Ovary (tissue), 7 donors: ENCODE measurements at regions not wholly inside any gene's neighbourhood (a gene's known extent, or its start where the extent isn't known, plus 50 kb on each side); places are given as distances from the start of the nearest gene placed in this dataset.

ENCODE experiments used
- DNase-seq, 5 donors: peaks; one replicate each; pipeline ENCODE4 v3.0.0-alpha.2; 2019 to 2020
- H3K27ac ChIP-seq, 2 donors: fragments of 200-600 bp; one replicate each; pipeline versions ENCODE4 v1.5.1 to v1.8.0; 2019 to 2022
- H3K27me3 ChIP-seq: fragments of 200-600 bp; one replicate; pipeline ENCODE4 v1.8.0; 2022
- H3K36me3 ChIP-seq: fragments of 200-600 bp; sonication (generic); one replicate; pipeline ENCODE4 v1.5.1; 2019
- H3K4me1 ChIP-seq: one replicate; pipeline ENCODE4 v1.8.1; 2013; ENCODE audit warnings: mild to moderate bottlenecking, moderate library complexity; ENCODE audit not compliant: insufficient read depth
- H3K4me3 ChIP-seq: fragments of 200-600 bp; sonication (generic); one replicate; pipeline ENCODE4 v1.5.1; 2017
- H3K9me3 ChIP-seq, 2 donors: fragments of 200-600 bp in 1 of 2; sonication (generic) in 1 of 2; one replicate each; pipeline versions ENCODE4 v1.5.1 to v1.8.1; 2013 to 2019; ENCODE audit warnings: mild to moderate bottlenecking in 1 of 2, moderate library complexity in 1 of 2
- CTCF ChIP-seq, 3 donors: fragments of 450-650 bp in 2 of 3; fragments of 200-600 bp in 1 of 3; IDR thresholded peaks; one replicate each; pipeline versions ENCODE4 v1.5.1 to v1.8.0; 2016 to 2022; ENCODE audit warnings: antibody characterized with exemption in 3 of 3, mild to moderate bottlenecking in 1 of 3
- EP300 ChIP-seq: sonication (generic); formaldehyde crosslinking; IDR thresholded peaks from one replicate; pipeline ENCODE4 v1.6.1; 2017; ENCODE audit warnings: antibody characterized with exemption
- POLR2A ChIP-seq: fragments of 450-650 bp; IDR thresholded peaks from one replicate; pipeline ENCODE4 v1.6.1; 2017; ENCODE audit warnings: antibody characterized with exemption, mild to moderate bottlenecking, moderate library complexity
- WGBS, 3 donors: extraction: QIAGEN DNeasy Blood & Tissue Kit in 1 of 3; methylation state at CpG; one replicate each; pipeline versions ENCODE4 v1.1.5 to v1.1.7; 2013 to 2017; 5-methylcytosine and 5-hydroxymethylcytosine counted together
- intact Hi-C, 4 donors: fragments of 100-400 bp; cut with DNase I; formaldehyde crosslinking; loops; one replicate each; pipeline versions ENCODE4 v1.11.0 to v1.15.1; 2022 to 2023
- donor health status: DM: no; HTN: no; CAD: no; lungs with moderate emphysema.
- donor health status: DM: no; HTN: no; CAD: no.
- donor health status: Bipolar disorder and iron deficiency.
- donor health status: DM: no; HTN: no; CAD: no.
- donor health status: DM: yes; HTN: yes; CAD: no.

GRCh38 chr9:20262611-20263010 is 359.7 kb downstream of the MLLT3 start:
- WGBS, 3 donors = 63 to 82% (median 74%) methylated on average over 4 of the region's 4 CpGs
- intact Hi-C loops = no loop called here
- no peak overlapping the region for H3K27ac ChIP-seq
- TF ChIP-seq CTCF (IDR thresholded peaks at IDR 0.05) = no peak
- no peak for TF ChIP-seq EP300
- no peak for TF ChIP-seq POLR2A
- H3K9me3 ChIP-seq = no peaks in the 10 kb centered on the region
- no peak for DNase-seq
- no peak overlapping the region for H3K4me3 ChIP-seq
- H3K36me3 ChIP-seq = no peaks in the 10 kb centered on the region
- H3K4me1 ChIP-seq = no peaks in the 10 kb centered on the region
- H3K27me3 ChIP-seq = no peaks in the 10 kb centered on the region

DNA sequence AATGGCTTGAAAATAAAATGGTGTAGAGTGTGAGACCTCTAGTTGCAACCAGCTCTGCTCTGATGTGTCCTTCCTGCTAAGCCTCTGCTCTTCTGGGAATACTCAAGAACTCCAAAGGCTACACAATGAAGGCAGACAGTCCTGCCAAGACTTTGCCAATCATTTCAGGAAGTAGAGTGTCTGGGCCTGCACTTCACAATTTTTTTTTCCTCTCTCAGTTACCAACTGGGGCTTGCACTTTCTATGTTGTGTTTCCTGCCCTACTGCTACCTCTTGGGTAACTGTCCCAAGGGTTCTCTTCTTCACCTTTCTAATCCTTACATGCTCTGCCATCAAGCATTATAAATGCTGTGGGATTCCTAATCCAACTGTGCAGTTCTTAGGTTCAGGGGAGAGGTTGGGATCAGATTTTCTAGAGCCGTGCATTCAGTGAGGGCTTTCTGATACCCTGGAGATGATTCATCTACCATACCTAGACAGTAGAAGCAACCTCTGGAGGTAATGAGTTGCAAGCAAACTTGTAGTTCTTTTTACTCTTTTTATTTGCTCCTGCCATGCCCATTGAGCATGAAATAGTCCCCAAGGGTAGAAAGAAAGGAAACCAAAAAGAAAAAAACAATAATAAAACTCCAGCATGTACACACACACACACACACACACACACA is 365.9 kb downstream of the MLLT3 start:
- Histone ChIP-seq H3K27ac (no peak overlapping the region), H3K27me3 (no peaks in the 10 kb centered on the region), H3K36me3 (no peaks in the 10 kb centered on the region), H3K4me3 (no peak overlapping the region), H3K9me3 (no peaks in the 10 kb centered on the region), H3K4me1 (no peaks in the 10 kb centered on the region)
- WGBS, 3 donors = 82 to 100% (median 91%) methylated on average over 1 of the region's 1 CpG
- no peak for DNase-seq
- intact Hi-C loops = no loop called here
- TF ChIP-seq EP300 (no peak), POLR2A (no peak), CTCF (IDR thresholded peaks at IDR 0.05) (no peak)

DNA sequence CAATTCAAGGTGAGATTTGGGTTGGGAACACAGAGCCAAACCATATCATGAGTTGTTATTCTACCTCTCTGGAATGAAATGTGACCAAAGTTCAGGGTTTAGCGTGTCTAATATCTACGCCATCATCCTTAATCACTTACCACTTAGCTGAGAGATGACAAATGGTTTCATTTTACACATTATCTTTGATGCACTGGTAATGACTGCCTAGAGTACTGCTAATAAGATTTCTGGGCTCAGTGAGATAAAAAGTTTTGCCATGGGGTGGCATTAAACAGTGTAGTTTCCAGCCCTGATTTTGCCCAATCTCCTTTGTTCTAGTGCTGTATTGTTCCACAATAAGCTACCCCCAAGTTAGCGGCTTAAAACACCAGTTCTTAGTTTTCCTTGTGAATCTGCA is 367.2 kb downstream of the MLLT3 start:
- Histone ChIP-seq H3K4me3 (no peak overlapping the region), H3K27ac (no peak overlapping the region), H3K36me3 (no peaks in the 10 kb centered on the region), H3K9me3 (no peaks in the 10 kb centered on the region), H3K27me3 (no peaks in the 10 kb centered on the region), H3K4me1 (no peaks in the 10 kb centered on the region)
- 89 to 97% (median 92%) methylated on average over 3 of the region's 3 CpGs for WGBS, 3 donors
- no peak for TF ChIP-seq EP300
- no peak for TF ChIP-seq CTCF (IDR thresholded peaks at IDR 0.05)
- no peak for TF ChIP-seq POLR2A
- intact Hi-C loops = no loop called here
- DNase-seq = no peak

GRCh38 chr9:20253635-20254034 is 368.7 kb downstream of the MLLT3 start:
- intact Hi-C loops = no loop called here
- H3K27ac ChIP-seq = no peak overlapping the region
- no peaks in the 10 kb centered on the region for H3K4me1 ChIP-seq
- H3K4me3 ChIP-seq = no peak overlapping the region
- no peak for DNase-seq
- no peaks in the 10 kb centered on the region for H3K9me3 ChIP-seq
- TF ChIP-seq CTCF (IDR thresholded peaks at IDR 0.05) = no peak
- no peaks in the 10 kb centered on the region for H3K27me3 ChIP-seq
- H3K36me3 ChIP-seq = no peaks in the 10 kb centered on the region
- WGBS, 3 donors = 70 to 87% (median 77%) methylated on average over 5 of the region's 5 CpGs
